Lung microvascular endothelial cell (primary cell): ENCODE measurements at regions not wholly inside any gene's neighbourhood (a gene's known extent, or its start where the extent isn't known, plus 50 kb on each side); places are given as distances from the start of the nearest gene placed in this dataset.

Experiments used
- DNase-seq, 2 donors: peaks; one replicate each; pipeline versions ENCODE4 v3.0.0 to v3.0.0-alpha.2; 2010; ENCODE audit warnings: low read depth in 2 of 2

DNA sequence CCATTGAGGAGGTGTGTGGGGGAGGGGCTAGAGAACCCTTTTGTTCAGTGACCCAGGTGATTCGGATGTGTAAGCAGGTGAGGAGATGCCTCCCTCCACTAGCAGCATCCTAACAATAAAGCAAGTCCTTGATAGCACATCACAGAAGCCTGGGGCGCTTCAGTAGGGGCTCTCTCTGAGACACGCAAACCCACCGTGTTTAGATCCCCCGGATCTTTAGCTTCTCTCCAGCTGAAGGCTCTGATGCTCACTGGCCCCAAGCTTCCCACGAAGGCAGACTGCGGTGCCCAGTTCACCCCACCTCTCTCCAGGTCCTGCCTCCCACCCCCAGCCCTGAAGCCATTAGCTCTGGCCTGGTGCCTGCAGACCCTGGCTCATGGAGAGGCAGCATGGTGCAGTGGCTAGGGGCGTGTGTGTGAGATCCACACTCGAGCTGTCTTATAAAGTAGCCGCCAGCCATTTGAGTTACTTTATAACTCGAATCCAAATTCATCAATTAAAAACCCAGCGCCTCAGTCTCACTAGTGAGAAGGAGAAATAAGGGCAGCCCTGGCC, 204.7 kb upstream of the TNRC6C start:
- DNase-seq = no peak

- no peak for DNase-seq
These were observed 203.5 kb upstream of the TNRC6C start for GRCh38 chr17:77754956-77755355.

DNA sequence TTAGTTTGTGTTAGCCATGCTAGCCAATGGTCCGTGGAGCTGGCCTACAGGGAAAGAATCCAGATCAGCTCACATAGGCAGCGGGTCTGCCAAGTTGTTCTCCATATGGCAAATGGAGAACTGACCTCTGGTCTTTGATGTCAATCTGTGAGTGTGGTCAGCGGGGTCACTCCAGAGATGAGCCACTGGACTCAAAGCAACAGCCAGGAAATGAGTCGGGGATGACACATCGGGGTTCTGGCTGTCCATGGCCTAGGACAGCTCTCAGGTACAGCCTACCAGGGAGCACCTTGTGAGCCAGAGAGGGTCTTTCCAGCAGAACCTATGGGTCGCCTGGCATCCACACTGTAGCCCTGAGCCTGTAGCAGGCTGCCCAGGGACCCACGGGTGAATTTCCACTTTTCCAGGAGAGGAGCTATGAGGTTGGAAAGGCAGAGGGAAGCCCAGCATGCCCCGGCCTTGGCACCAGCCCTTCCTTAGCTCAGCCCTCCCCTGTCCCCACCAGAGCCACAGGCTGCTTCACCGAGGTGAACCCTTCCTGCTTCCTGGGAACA, 203.0 kb upstream of the TNRC6C start:
- no peak for DNase-seq

DNA sequence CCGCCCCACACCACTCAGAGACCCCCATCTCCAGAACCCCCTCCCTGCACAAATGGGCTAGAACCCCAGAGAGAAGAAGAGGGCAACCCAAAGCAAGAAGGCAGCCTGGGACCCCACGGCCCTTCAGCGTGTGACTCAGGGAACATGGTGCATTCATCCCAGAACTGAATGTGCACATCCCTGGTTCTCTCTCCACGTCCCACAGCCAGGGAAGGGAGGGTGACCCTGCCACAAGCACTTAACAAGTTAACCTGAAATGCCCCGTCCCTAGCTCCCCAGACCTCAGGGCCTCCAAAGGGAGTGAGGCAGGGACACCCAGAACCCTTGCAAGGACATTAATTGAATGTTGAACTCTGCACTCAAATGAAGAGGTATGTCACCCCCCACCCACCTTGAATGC, 202.5 kb upstream of the TNRC6C start:
- DNase-seq = no peak

DNA sequence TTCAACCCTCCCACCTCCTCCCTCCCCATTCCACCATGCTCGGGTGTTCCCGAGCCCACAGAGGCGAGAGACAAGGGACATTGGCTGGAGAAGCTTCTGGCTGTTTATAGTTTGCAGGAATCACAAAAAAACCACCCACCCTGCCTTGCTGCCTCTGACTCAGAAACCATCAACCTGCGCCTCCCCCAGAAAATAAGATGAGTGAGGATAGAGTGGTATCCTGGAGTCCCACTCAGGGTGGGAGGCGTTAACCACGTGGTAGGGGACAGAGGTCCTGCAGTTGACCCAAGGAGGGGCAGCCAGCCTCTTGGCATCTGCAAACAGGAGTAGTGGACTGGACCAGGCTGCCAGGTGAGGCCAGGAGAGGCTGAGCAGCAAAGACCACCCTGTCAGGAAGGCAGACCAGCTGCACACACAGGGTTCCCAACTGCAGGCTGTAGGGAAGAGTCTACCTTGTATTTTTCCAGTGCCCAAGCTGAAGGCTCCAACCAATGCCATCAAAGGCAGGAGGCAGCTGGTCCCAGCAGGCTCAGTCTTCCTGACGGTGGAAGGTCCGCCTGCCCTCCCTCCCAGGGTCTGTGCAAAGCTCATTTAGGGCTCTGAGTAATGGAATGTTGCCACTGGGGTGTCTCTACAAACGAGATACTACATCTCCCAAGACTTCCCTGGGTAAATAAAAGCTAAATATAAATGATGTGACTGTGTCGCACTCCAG, 201.5 kb upstream of the TNRC6C start:
- DNase-seq = no peak

GRCh38 chr17:77757561-77757898, 201.0 kb upstream of the TNRC6C start:
- no peak for DNase-seq

- DNase-seq = no peak
These were observed 195.5 kb upstream of the TNRC6C start for GRCh38 chr17:77763023-77763422.

DNA sequence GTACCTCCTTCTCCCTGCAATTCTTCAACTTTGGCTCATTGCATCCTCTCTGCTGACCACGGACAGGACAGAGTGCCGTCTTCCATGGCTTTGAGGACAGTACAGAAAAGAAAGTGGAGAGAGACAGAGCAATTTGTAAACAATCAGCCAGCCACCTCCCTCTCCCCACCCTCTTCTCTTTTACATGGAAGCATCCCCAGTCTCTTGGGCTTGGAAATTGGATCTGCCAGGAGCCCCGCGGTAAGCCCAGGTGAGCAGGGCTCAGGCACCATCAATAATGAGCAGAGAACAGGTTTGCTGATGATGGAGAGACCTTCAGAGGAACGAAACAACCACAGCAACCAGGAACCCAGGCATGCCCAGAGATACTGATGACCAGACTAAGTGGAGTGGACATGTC, 194.9 kb upstream of the TNRC6C start:
- no peak for DNase-seq

DNA sequence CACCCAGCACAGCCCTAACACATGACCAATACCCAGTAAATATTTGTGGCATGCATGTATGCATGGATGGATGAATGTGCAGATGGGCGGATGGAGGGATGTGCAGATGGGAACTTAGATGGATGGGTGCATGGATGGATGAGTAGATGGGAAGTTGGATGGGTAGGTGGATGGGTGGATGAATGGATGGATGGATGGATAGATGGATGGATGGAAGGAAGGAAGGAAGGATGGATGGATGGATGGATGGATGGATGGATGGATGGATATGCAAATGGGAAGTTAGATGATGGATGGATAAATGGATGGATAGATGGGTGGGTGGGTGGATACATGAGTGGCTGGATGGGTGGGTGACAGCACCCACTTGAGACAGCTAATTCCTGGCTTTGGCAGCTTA, 193.2 kb upstream of the TNRC6C start:
- DNase-seq = no peak

- DNase-seq = no peak
These were observed 191.4 kb upstream of the TNRC6C start for GRCh38 chr17:77767148-77767547.

- DNase-seq = no peak
These were observed 190.2 kb upstream of the TNRC6C start for GRCh38 chr17:77768248-77768852.

GRCh38 chr17:77769215-77769614, 189.3 kb upstream of the TNRC6C start:
- DNase-seq = no peak

DNA sequence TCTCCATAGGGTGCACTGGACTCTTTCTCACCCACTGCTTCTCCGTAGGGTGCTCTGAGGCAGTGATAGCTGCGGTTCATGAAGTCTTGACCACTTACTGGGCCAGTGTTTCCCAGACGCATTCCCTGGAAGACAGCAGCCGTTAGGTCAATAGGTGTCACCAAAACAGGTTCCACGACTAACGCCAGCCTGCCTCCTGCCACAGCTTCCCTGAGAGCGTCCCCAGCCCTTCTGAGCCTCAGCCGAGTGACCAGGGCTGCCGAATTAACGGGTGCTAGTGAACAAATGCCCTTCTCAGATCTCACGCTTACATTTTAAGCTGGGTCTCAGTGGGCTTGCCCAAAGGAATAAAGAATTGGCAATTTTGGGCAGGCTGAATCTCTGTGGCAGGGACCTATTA, 188.7 kb upstream of the TNRC6C start:
- no peak for DNase-seq

GRCh38 chr17:77770331-77771105, 188.0 kb upstream of the TNRC6C start:
- no peak for DNase-seq

GRCh38 chr17:77771145-77771544, 187.4 kb upstream of the TNRC6C start:
- no peak for DNase-seq

- no peak for DNase-seq
These were observed 186.9 kb upstream of the TNRC6C start for GRCh38 chr17:77771587-77771986.

DNA sequence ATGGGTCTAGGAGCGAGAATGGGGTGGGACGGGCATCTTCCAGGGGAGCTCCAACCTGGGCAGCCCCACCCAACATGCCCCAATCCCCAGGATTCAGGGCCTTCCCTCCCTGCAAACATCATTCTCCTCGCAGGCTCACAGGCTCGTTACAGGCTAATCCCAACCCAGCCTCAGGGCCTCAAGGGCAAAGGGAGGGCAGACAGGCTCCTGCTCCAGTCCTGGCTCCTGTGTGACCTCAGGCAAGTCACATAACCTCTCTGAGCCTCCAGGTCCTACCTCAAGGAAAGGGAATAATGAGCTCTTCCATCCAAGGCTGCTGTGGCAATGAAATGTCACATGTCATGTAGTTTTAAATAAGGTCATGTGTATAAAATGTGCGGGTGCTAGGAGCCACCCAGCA, 186.5 kb upstream of the TNRC6C start:
- DNase-seq = no peak

DNA sequence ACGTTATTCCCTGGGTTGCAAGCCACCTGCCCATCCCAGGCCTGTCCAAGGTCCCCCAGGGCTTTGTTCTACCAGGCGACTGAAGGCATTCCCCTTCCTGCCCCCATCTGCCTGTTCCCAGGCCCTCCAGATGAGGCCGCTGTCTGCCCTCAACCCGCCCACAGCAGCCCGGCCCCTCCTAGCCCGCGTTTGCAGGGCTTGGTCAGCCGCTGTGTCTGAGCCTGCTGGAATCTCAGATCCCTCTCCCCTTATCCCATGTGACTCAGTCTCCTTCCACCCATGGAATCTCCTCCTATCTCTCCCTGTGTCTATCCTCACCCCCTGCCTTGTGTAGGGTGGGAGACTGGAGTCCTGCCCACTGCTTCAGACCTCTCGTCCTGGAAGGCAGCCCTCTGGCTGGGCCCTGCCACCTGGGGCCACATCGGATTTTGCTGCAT, 186.0 kb upstream of the TNRC6C start:
- peak; percentile 39 to 72 for DNase-seq

DNA sequence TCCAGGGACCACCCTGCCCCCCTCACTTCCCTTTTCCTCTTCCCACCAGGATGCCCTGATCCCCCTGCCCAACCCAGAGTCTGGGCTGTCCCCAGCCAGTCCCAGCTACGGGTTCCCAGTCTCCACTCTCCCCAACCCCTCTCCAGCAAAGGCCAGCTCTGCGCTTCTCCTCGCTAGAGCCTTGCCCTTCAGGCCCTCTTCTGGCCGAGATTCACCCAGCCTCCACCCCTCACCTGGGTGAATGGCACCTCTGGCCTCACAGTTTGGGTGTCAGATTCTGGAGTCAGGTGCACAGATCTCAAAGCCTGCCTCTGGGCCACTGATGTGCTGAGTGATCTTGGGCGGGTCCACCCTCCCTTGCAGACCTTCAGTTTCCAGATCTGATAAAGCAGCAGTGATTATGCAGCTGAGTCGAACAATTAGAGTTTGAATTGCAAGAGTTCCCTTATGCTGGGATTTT, 185.6 kb upstream of the TNRC6C start:
- no peak for DNase-seq

DNA sequence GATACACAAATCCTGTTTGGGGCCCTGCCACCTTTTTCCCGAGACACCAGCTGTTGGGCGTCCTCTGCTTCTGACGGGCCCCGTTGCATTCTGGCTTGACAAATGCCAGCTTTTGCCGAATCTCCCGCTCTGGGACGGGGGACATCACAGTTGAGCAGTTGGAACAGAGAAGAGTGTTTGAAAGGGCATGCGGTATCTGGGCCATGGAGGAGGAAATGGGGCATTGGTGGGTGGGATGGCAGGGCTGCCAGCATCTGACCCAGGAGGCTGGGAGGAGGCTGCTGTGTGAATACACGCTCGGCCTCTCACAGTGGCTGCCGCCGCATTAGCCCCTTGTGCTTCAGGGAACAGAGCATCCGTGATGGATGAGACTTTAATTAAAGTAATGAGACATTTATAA, 184.3 kb upstream of the TNRC6C start:
- no peak for DNase-seq

DNA sequence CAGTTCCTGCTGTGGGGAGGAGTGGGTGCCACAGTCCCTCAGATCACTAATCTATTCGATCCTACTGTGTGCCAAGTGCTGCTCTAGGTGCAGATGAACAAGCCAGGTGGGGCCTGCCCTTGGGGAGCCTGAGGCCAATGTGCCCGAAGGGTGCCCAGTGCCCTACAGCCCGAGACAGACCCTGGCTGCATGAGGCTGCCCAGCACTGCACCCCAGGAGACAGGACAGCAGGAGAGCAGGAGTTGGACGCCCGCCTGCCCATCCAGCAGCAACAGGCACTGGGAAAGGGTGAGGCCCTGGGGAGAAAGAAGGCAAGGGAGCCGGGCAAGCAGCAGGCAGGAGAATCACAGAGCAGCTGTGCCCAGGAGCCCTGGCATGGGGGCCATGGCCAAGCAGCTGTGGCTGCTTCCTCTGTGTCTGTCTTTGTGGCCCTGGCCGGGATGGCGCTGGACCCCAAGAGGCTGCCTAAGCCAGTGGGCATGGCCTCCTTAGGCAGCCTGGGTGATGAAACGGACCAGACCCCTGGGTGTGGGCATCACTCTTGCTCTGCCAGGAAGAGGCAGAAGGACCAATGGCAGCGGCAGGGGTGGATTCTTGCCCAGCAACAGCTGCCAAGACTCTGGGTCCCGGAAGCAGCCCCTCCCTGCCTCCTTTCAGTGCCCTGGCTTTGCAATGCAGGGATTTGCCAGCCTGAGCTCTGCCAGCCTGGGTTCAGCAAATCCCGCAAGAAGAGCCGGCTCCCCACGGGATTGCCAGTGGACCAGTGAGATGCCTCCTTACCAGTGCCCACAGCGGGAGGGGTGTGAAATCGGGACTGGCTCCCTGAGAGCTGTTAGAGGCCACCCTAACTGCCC, 179.6 kb upstream of the TNRC6C start:
- no peak for DNase-seq
